Stomach (tissue), 4 donors: ENCODE measurements at regions not wholly inside any gene's neighbourhood (a gene's known extent, or its start where the extent isn't known, plus 50 kb on each side); places are given as distances from the start of the nearest gene placed in this dataset.

Source experiments
- EP300 ChIP-seq: sonication (generic); formaldehyde crosslinking; IDR thresholded peaks from one replicate; pipeline ENCODE4 v1.6.1; 2017; ENCODE audit warnings: antibody characterized with exemption
- POLR2A ChIP-seq, 4 donors: fragments of 450-650 bp; IDR thresholded peaks; one replicate each; pipeline ENCODE4 v1.6.1; 2016; ENCODE audit warnings: antibody characterized with exemption in 4 of 4, control low read depth in 2 of 4, mild to moderate bottlenecking in 1 of 4, moderate library complexity in 1 of 4
- POLR2AphosphoS5 ChIP-seq, 3 donors: sonication (generic); formaldehyde crosslinking; IDR thresholded peaks; one replicate each; pipeline ENCODE4 v1.6.1; 2016; ENCODE audit warnings: antibody characterized with exemption in 3 of 3
- TF ChIP-seq, protein P1 (sequence below), 7 experiments: fragments of 450-650 bp in 4 of 7; fragments of 200-600 bp in 3 of 7; sonication (generic) in 3 of 7; IDR thresholded peaks; one replicate each; pipeline ENCODE4 v1.5.1; 2016 to 2019; ENCODE audit warnings: antibody characterized with exemption in 7 of 7, control low read depth in 2 of 7, mild to moderate bottlenecking in 1 of 7

DNA sequence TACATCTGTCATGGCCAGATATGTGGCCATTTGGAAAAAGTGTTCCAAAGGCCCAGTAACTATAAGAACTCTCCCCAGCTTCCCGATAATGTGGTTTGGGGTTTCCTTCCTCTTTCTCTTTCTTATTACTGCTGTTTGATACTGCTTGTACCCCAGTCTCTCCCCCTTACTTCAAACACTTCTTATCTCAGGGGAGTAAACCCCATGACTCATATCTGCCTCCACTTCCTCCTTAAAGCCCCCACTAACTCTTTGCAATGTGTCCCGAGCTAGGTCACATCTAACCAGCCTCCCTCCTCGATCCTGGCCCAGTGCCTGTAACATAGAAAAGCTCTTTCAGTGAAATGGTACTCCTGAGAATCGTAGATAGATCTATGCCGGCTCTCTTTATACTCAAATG is 82.4 kb upstream of the STARD13 start:
- TF ChIP-seq, protein P1, sequence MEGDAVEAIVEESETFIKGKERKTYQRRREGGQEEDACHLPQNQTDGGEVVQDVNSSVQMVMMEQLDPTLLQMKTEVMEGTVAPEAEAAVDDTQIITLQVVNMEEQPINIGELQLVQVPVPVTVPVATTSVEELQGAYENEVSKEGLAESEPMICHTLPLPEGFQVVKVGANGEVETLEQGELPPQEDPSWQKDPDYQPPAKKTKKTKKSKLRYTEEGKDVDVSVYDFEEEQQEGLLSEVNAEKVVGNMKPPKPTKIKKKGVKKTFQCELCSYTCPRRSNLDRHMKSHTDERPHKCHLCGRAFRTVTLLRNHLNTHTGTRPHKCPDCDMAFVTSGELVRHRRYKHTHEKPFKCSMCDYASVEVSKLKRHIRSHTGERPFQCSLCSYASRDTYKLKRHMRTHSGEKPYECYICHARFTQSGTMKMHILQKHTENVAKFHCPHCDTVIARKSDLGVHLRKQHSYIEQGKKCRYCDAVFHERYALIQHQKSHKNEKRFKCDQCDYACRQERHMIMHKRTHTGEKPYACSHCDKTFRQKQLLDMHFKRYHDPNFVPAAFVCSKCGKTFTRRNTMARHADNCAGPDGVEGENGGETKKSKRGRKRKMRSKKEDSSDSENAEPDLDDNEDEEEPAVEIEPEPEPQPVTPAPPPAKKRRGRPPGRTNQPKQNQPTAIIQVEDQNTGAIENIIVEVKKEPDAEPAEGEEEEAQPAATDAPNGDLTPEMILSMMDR (IDR thresholded peaks at IDR 0.05), result no peak
- TF ChIP-seq POLR2AphosphoS5 (IDR thresholded peaks at IDR 0.05) (peak in 1 of 3 donors; percentile 65), EP300 (no peak), POLR2A (IDR thresholded peaks at IDR 0.05) (no peak)
